SU-DHL-6 (cell line): ENCODE measurements at regions not wholly inside any gene's neighbourhood (a gene's known extent, or its start where the extent isn't known, plus 50 kb on each side); places are given as distances from the start of the nearest gene placed in this dataset.

Experiments used
- H2AFZ ChIP-seq: fragments of 200-600 bp; sonication (generic); 2 replicates; pipeline ENCODE4 v1.6.1; 2014; ENCODE audit warnings: low read depth, mild to moderate bottlenecking, moderate library complexity, mixed read lengths, antibody characterized with exemption, low read length; ENCODE audit not compliant: severe bottlenecking
- H3F3A ChIP-seq: fragments of 200-600 bp; shearing (Covaris generic); 2 replicates; pipeline ENCODE4 v1.6.0; 2016; ENCODE audit warnings: antibody characterized with exemption, mild to moderate bottlenecking; ENCODE audit not compliant: insufficient read depth
- H3K27ac ChIP-seq: fragments of 200-600 bp; sonication (generic); 2 replicates; pipeline ENCODE4 v1.5.1; 2016; ENCODE audit warnings: low read depth, mild to moderate bottlenecking, low read length, moderate library complexity, mixed read lengths
- H3K27me3 ChIP-seq: fragments of 200-600 bp; sonication (generic), shearing (Covaris generic); 2 replicates; pipeline ENCODE4 v1.6.0; 2014; ENCODE audit warnings: mild to moderate bottlenecking, low read length
- H3K36me3 ChIP-seq: fragments of 200-600 bp; sonication (generic); 2 replicates; pipeline ENCODE4 v1.6.1; 2014; ENCODE audit warnings: mild to moderate bottlenecking, low read length, mixed read lengths
- H3K4me2 ChIP-seq: fragments of 300-600, 200-600 bp; shearing (Covaris generic), sonication (generic); 2 replicates; pipeline ENCODE4 v1.6.0; 2014; ENCODE audit warnings: low read length, low read depth, mild to moderate bottlenecking; ENCODE audit not compliant: poor library complexity, severe bottlenecking
- H3K4me3 ChIP-seq: fragments of 200-600 bp; sonication (generic); 2 replicates; pipeline ENCODE4 v1.5.1; 2014; ENCODE audit warnings: antibody characterized with exemption, low read length, mild to moderate bottlenecking, mixed read lengths; ENCODE audit not compliant: insufficient read depth, poor library complexity, severe bottlenecking
- H3K79me2 ChIP-seq: fragments of 200-600 bp; sonication (generic); 2 replicates; pipeline ENCODE4 v1.6.1; 2014; ENCODE audit warnings: mild to moderate bottlenecking, low read length, moderate library complexity; ENCODE audit not compliant: insufficient read depth
- H3K9ac ChIP-seq: fragments of 200-600 bp; sonication (generic); 2 replicates; pipeline ENCODE4 v1.7.0; 2014; ENCODE audit warnings: mild to moderate bottlenecking, low read length
- H3K9me2 ChIP-seq: fragments of 200-600 bp; sonication (generic); replicated peaks from 2 replicates; pipeline ENCODE4 v1.6.1; 2014; ENCODE audit warnings: low read length; ENCODE audit not compliant: insufficient read depth
- H3K9me3 ChIP-seq: fragments of 200-600 bp; sonication (generic); 2 replicates; pipeline ENCODE4 v1.6.1; 2014; ENCODE audit warnings: low read length, mixed read lengths; ENCODE audit not compliant: insufficient read depth
- H4K20me1 ChIP-seq: fragments of 200-600 bp; sonication (generic); 2 replicates; pipeline ENCODE4 v1.6.1; 2014; ENCODE audit warnings: low read depth, mild to moderate bottlenecking, antibody characterized with exemption, low read length, moderate library complexity, mixed read lengths
- CTCF ChIP-seq: fragments of 200-600 bp; sonication (generic); IDR thresholded peaks from one replicate; pipeline ENCODE4 v1.5.1; 2017; ENCODE audit warnings: antibody characterized with exemption, mild to moderate bottlenecking, low read length, moderate library complexity; ENCODE audit not compliant: insufficient read depth, poor library complexity, severe bottlenecking
- EZH2phosphoT487 ChIP-seq: fragments of 200-600 bp; sonication (generic), shearing (Covaris generic); conservative IDR thresholded peaks from 2 replicates; pipeline ENCODE4 v1.6.1; 2018; ENCODE audit warnings: mild to moderate bottlenecking, antibody characterized with exemption, low read length, moderate library complexity, mixed read lengths

- Histone ChIP-seq H3F3A (no peaks in the 10 kb centered on the region), H3K4me2 (no peak overlapping the region), H3K27me3 (no peaks in the 10 kb centered on the region), H3K9ac (no peak overlapping the region), H3K9me3 (no peaks in the 10 kb centered on the region), H3K27ac (no peak overlapping the region), H4K20me1 (no peaks in the 10 kb centered on the region), H3K79me2 (no peaks in the 10 kb centered on the region), H2AFZ (no peak overlapping the region), H3K4me3 (no peak overlapping the region), H3K36me3 (no peaks in the 10 kb centered on the region), H3K9me2 (no peaks in the 10 kb centered on the region)
- TF ChIP-seq EZH2phosphoT487 (no peak), CTCF (no peak)
These were observed 127.2 kb downstream of the NAV1 start for GRCh38 chr1:201666102-201666501.

- Histone ChIP-seq H3K9me3 (no peaks in the 10 kb centered on the region), H3F3A (no peaks in the 10 kb centered on the region), H3K36me3 (no peaks in the 10 kb centered on the region), H3K9ac (no peak overlapping the region), H3K4me3 (no peak overlapping the region), H3K9me2 (no peaks in the 10 kb centered on the region), H3K27me3 (no peaks in the 10 kb centered on the region), H4K20me1 (no peaks in the 10 kb centered on the region), H3K4me2 (no peak overlapping the region), H2AFZ (no peak overlapping the region), H3K79me2 (no peaks in the 10 kb centered on the region), H3K27ac (no peak overlapping the region)
- TF ChIP-seq CTCF (no peak), EZH2phosphoT487 (no peak)
These were observed 127.7 kb downstream of the NAV1 start for GRCh38 chr1:201666645-201667044.

- Histone ChIP-seq H3K9me2 (no peaks in the 10 kb centered on the region), H2AFZ (no peak overlapping the region), H3K27me3 (no peaks in the 10 kb centered on the region), H3K36me3 (no peaks in the 10 kb centered on the region), H3K4me2 (no peak overlapping the region), H4K20me1 (no peaks in the 10 kb centered on the region), H3F3A (no peaks in the 10 kb centered on the region), H3K4me3 (no peak overlapping the region), H3K9ac (no peak overlapping the region), H3K9me3 (no peaks in the 10 kb centered on the region), H3K27ac (no peak overlapping the region), H3K79me2 (no peaks in the 10 kb centered on the region)
- TF ChIP-seq EZH2phosphoT487 (no peak), CTCF (no peak)
These were observed 128.6 kb downstream of the NAV1 start for GRCh38 chr1:201667479-201667878.

- no peak overlapping the region for H3K27ac ChIP-seq
- H4K20me1 ChIP-seq, result no peaks in the 10 kb centered on the region
- no peak for TF ChIP-seq CTCF
- no peak overlapping the region for H3K9ac ChIP-seq
- H3F3A ChIP-seq, result no peaks in the 10 kb centered on the region
- H3K79me2 ChIP-seq, result no peaks in the 10 kb centered on the region
- no peak overlapping the region for H3K4me2 ChIP-seq
- no peaks in the 10 kb centered on the region for H3K9me3 ChIP-seq
- no peak overlapping the region for H2AFZ ChIP-seq
- H3K9me2 ChIP-seq, result no peaks in the 10 kb centered on the region
- no peaks in the 10 kb centered on the region for H3K27me3 ChIP-seq
- H3K36me3 ChIP-seq, result no peaks in the 10 kb centered on the region
- no peak overlapping the region for H3K4me3 ChIP-seq
These were observed 131.6 kb downstream of the NAV1 start for GRCh38 chr1:201670517-201670916.
